ENCODE measurements at regions not wholly inside any gene's neighbourhood (a gene's known extent, or its start where the extent isn't known, plus 50 kb on each side); places are given as distances from the start of the nearest gene placed in this dataset.

GRCh38 chr15:53212785-53213184 lies 422.6 kb upstream of the ONECUT1 start:
- no peak for TF ChIP-seq POLR2AphosphoS5 (IDR thresholded peaks at IDR 0.05)
- no peak for TF ChIP-seq POLR2A (IDR thresholded peaks at IDR 0.05)
- no peak for TF ChIP-seq CTCF (IDR thresholded peaks at IDR 0.05)
- WGBS: 66% methylated on average over 4 of the region's 4 CpGs
- H3K4me1 ChIP-seq (replicated peaks): no peaks in the 10 kb centered on the region
- intact Hi-C loops (cut with DNase I): no loop called here
- no peaks in the 10 kb centered on the region for H3K36me3 ChIP-seq
- H3K4me3 ChIP-seq: no peak overlapping the region
- H3K27ac ChIP-seq: no peak overlapping the region
- H3K9me3 ChIP-seq: no peaks in the 10 kb centered on the region
- DNase-seq (ENCODE audit: low spot score): no peak
- H3K27me3 ChIP-seq (replicated peaks; ENCODE audit: insufficient read depth): no peaks in the 10 kb centered on the region

- H3K4me1 ChIP-seq (replicated peaks): no peaks in the 10 kb centered on the region
- no peaks in the 10 kb centered on the region for H3K36me3 ChIP-seq
- no peak overlapping the region for H3K4me3 ChIP-seq
- intact Hi-C loops (cut with DNase I): no loop called here
- WGBS: 71% methylated on average over 3 of the region's 3 CpGs
- no peaks in the 10 kb centered on the region for H3K9me3 ChIP-seq
- H3K27me3 ChIP-seq (replicated peaks; ENCODE audit: insufficient read depth): no peaks in the 10 kb centered on the region
- H3K27ac ChIP-seq: no peak overlapping the region
- TF ChIP-seq CTCF (IDR thresholded peaks at IDR 0.05) (no peak), POLR2AphosphoS5 (IDR thresholded peaks at IDR 0.05) (no peak), POLR2A (IDR thresholded peaks at IDR 0.05) (no peak)
- no peak for DNase-seq (ENCODE audit: low spot score)
Observed at GRCh38 chr15:53210653-53211052, 420.5 kb upstream of the ONECUT1 start.

- 87% methylated on average over 9 of the region's 9 CpGs for whole genome bisulfite sequencing
- Histone ChIP-seq H3K9me3 (no peaks in the 10 kb centered on the region), H3K4me3 (no peak overlapping the region), H3K36me3 (no peaks in the 10 kb centered on the region), H3K4me1 (replicated peaks) (no peaks in the 10 kb centered on the region), H3K27me3 (replicated peaks; ENCODE audit: insufficient read depth) (no peaks in the 10 kb centered on the region), H3K27ac (no peak overlapping the region)
- DNase-seq (ENCODE audit: low spot score): no peak
- intact Hi-C loops (cut with DNase I): no loop called here
- TF ChIP-seq POLR2A (IDR thresholded peaks at IDR 0.05) (no peak), CTCF (IDR thresholded peaks at IDR 0.05) (no peak), POLR2AphosphoS5 (IDR thresholded peaks at IDR 0.05) (no peak)
Observed at GRCh38 chr15:53209396-53210042, 419.4 kb upstream of the ONECUT1 start.

GRCh38 chr15:53208751-53209150 lies 418.6 kb upstream of the ONECUT1 start:
- WGBS: 36% methylated on average over 4 of the region's 4 CpGs
- no peaks in the 10 kb centered on the region for H3K9me3 ChIP-seq
- H3K4me1 ChIP-seq (replicated peaks): no peaks in the 10 kb centered on the region
- DNase-seq (ENCODE audit: low spot score): no peak
- no peaks in the 10 kb centered on the region for H3K36me3 ChIP-seq
- intact Hi-C loops (cut with DNase I): no loop called here
- no peak overlapping the region for H3K27ac ChIP-seq
- no peak overlapping the region for H3K4me3 ChIP-seq
- TF ChIP-seq POLR2AphosphoS5 (IDR thresholded peaks at IDR 0.05) (no peak), CTCF (IDR thresholded peaks at IDR 0.05) (no peak), POLR2A (IDR thresholded peaks at IDR 0.05) (no peak)
- H3K27me3 ChIP-seq (replicated peaks; ENCODE audit: insufficient read depth): no peaks in the 10 kb centered on the region

- H3K27me3 ChIP-seq (replicated peaks; ENCODE audit: insufficient read depth): no peaks in the 10 kb centered on the region
- no peak overlapping the region for H3K27ac ChIP-seq
- no peak overlapping the region for H3K4me3 ChIP-seq
- DNase-seq (ENCODE audit: low spot score): no peak
- intact Hi-C loops (cut with DNase I): no loop called here
- no peaks in the 10 kb centered on the region for H3K36me3 ChIP-seq
- 49% methylated on average over 4 of the region's 4 CpGs for WGBS
- H3K9me3 ChIP-seq: no peaks in the 10 kb centered on the region
- TF ChIP-seq CTCF (IDR thresholded peaks at IDR 0.05): no peak
- TF ChIP-seq POLR2AphosphoS5 (IDR thresholded peaks at IDR 0.05): no peak
- no peak for TF ChIP-seq POLR2A (IDR thresholded peaks at IDR 0.05)
- H3K4me1 ChIP-seq (replicated peaks): no peaks in the 10 kb centered on the region
Observed at GRCh38 chr15:53203454-53203853, 413.3 kb upstream of the ONECUT1 start.
